Hepatocyte (in vitro differentiated cells): ENCODE measurements at regions not wholly inside any gene's neighbourhood (a gene's known extent, or its start where the extent isn't known, plus 50 kb on each side); places are given as distances from the start of the nearest gene placed in this dataset.
A peak's percentile ranks its signal among the peaks of the same experiment; 100 is the strongest.

Experiments
- DNase-seq: peaks from one replicate; pipeline ENCODE4 v3.0.0-alpha.2; 2016; ENCODE audit warnings: low spot score
- H2AFZ ChIP-seq: fragments of 200-600 bp; sonication (generic); 2 replicates; pipeline ENCODE4 v1.6.0; 2016; ENCODE audit warnings: antibody characterized with exemption, mild to moderate bottlenecking
- H3K27ac ChIP-seq: fragments of 200-600 bp; sonication (generic); 2 replicates; pipeline ENCODE4 v1.5.1; 2016; ENCODE audit warnings: mild to moderate bottlenecking
- H3K27me3 ChIP-seq: fragments of 200-600 bp; sonication (generic); 2 replicates; pipeline ENCODE4 v1.6.1; 2016
- H3K36me3 ChIP-seq: fragments of 200-600 bp; sonication (generic); replicated peaks from 2 replicates; pipeline ENCODE4 v1.5.1; 2016; ENCODE audit warnings: low read depth; ENCODE audit not compliant: insufficient read depth
- H3K4me1 ChIP-seq: fragments of 200-600 bp; sonication (generic); 2 replicates; pipeline ENCODE4 v1.5.1; 2016; ENCODE audit warnings: mild to moderate bottlenecking, moderate library complexity; ENCODE audit not compliant: insufficient read depth
- H3K4me2 ChIP-seq: fragments of 200-600 bp; sonication (generic); 2 replicates; pipeline ENCODE4 v1.6.0; 2016
- H3K4me3 ChIP-seq: fragments of 200-600 bp; sonication (generic); 2 replicates; pipeline ENCODE4 v1.5.1; 2016; ENCODE audit warnings: mild to moderate bottlenecking
- H3K79me2 ChIP-seq: fragments of 200-600 bp; sonication (generic); 2 replicates; pipeline ENCODE4 v1.6.0; 2017; ENCODE audit warnings: mild to moderate bottlenecking
- H3K9me2 ChIP-seq: fragments of 200-600 bp; sonication (generic); replicated peaks from 2 replicates; pipeline ENCODE4 v1.6.0; 2017; ENCODE audit warnings: mild to moderate bottlenecking; ENCODE audit not compliant: insufficient read depth
- H3K9me3 ChIP-seq: fragments of 200-600 bp; sonication (generic); 2 replicates; pipeline ENCODE4 v1.5.1; 2016; ENCODE audit warnings: low read depth, mild to moderate bottlenecking
- H4K20me1 ChIP-seq: fragments of 200-600 bp; sonication (generic); 2 replicates; pipeline ENCODE4 v1.6.0; 2016; ENCODE audit warnings: mild to moderate bottlenecking; ENCODE audit not compliant: insufficient read depth, poor library complexity, severe bottlenecking
- CTCF ChIP-seq: fragments of 200-600 bp; sonication (generic); IDR thresholded peaks from 2 replicates; pipeline ENCODE4 v1.5.1; 2016; ENCODE audit warnings: antibody characterized with exemption, mild to moderate bottlenecking; ENCODE audit not compliant: poor library complexity
- EZH2 ChIP-seq: fragments of 200-600 bp; sonication (generic); IDR thresholded peaks from 2 replicates; pipeline ENCODE4 v1.6.1; 2016; ENCODE audit warnings: antibody characterized with exemption, mild to moderate bottlenecking, borderline replicate concordance
- EZH2phosphoT487 ChIP-seq: fragments of 200-600 bp; sonication (generic); IDR thresholded peaks from one replicate; pipeline ENCODE4 v1.6.1; 2018; ENCODE audit warnings: antibody characterized with exemption, mild to moderate bottlenecking, low read depth, moderate library complexity; ENCODE audit not compliant: unreplicated experiment, severe bottlenecking
- WGBS: methylation state at CpG from one replicate; pipeline ENCODE4 v1.1.6; 2016; ENCODE audit warnings: low lambda C conversion rate; ENCODE audit errors: missing lambda C conversion rate; 5-methylcytosine and 5-hydroxymethylcytosine counted together

GRCh38 chr5:40045429-40045828 is 620.6 kb upstream of the DAB2 start:
- no peaks in the 10 kb centered on the region for H3K36me3 ChIP-seq
- H3K9me3 ChIP-seq, result no peaks in the 10 kb centered on the region
- no peaks in the 10 kb centered on the region for H3K9me2 ChIP-seq
- H4K20me1 ChIP-seq, result no peaks in the 10 kb centered on the region
- H3K27ac ChIP-seq, result no peak overlapping the region
- H3K4me2 ChIP-seq, result no peak overlapping the region
- no peaks in the 10 kb centered on the region for H3K79me2 ChIP-seq
- H2AFZ ChIP-seq, result no peak overlapping the region
- no peak for TF ChIP-seq EZH2phosphoT487
- no peak for TF ChIP-seq CTCF
- no peak for TF ChIP-seq EZH2
- H3K4me3 ChIP-seq, result no peak overlapping the region
- DNase-seq, result no peak
- WGBS, result 90% methylated on average over 3 of the region's 3 CpGs
- H3K4me1 ChIP-seq, result no peaks in the 10 kb centered on the region
- H3K27me3 ChIP-seq, result no peaks in the 10 kb centered on the region

- Histone ChIP-seq H4K20me1 (no peaks in the 10 kb centered on the region), H3K9me3 (no peaks in the 10 kb centered on the region), H3K36me3 (no peaks in the 10 kb centered on the region), H3K4me1 (no peaks in the 10 kb centered on the region), H3K27ac (no peak overlapping the region), H3K4me2 (no peak overlapping the region), H2AFZ (no peak overlapping the region), H3K27me3 (no peaks in the 10 kb centered on the region), H3K4me3 (no peak overlapping the region), H3K9me2 (no peaks in the 10 kb centered on the region), H3K79me2 (no peaks in the 10 kb centered on the region)
- TF ChIP-seq CTCF (no peak), EZH2phosphoT487 (no peak), EZH2 (no peak)
- DNase-seq, result no peak
- 92% methylated on average over 8 of the region's 8 CpGs for WGBS
Measured at GRCh38 chr5:40043916-40044315, 619.1 kb upstream of the DAB2 start.

DNA sequence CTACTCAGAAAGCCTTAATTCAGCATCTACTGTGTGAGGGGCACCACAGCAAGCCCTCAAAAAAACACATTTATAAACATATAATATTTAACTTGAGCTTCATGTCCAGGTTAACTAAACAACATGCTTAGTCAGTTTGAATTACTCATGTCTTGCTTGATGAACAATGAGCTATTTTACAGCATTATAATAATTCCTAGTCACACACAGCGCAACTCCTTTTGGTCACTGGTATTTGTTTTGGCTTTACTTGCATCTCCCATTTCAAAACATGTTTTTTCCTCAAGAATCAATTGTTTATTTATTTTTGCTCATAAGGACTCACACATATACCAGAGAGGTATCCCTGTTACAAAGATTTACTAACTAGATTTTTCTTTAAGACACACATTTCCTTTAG is 616.7 kb upstream of the DAB2 start:
- Histone ChIP-seq H3K4me1 (no peaks in the 10 kb centered on the region), H3K9me3 (no peaks in the 10 kb centered on the region), H3K4me3 (no peak overlapping the region), H3K27me3 (no peaks in the 10 kb centered on the region), H3K9me2 (no peaks in the 10 kb centered on the region), H3K4me2 (no peak overlapping the region), H3K27ac (no peak overlapping the region), H2AFZ (no peak overlapping the region), H3K79me2 (no peaks in the 10 kb centered on the region), H4K20me1 (no peaks in the 10 kb centered on the region), H3K36me3 (no peaks in the 10 kb centered on the region)
- TF ChIP-seq EZH2 (no peak), EZH2phosphoT487 (no peak), CTCF (no peak)
- DNase-seq, result no peak
- WGBS, result 85% methylated on average over 1 of the region's 1 CpG

DNA sequence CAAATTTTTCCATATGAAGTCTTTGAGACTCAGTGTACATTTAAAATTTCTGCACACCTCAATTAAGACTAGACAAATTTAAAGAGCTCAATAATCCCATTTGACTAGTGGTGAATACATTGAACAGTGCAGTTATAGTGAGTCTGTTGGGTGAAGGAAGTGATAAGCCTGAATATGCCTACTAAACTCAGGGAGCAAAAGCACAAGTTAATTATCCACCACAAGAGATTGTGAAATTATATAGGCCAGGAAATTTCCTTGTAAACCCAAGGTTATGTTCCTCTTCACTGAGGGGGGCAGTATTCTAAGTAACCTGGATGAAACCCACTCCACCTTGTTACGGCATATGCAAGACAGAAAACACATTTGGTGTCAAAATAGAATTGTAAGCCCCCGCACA is 612.9 kb upstream of the DAB2 start:
- Histone ChIP-seq H3K9me3 (no peaks in the 10 kb centered on the region), H3K4me3 (no peak overlapping the region), H3K4me1 (no peaks in the 10 kb centered on the region), H4K20me1 (no peaks in the 10 kb centered on the region), H3K79me2 (no peaks in the 10 kb centered on the region), H3K4me2 (no peak overlapping the region), H3K36me3 (no peaks in the 10 kb centered on the region), H3K27ac (no peak overlapping the region), H3K9me2 (no peaks in the 10 kb centered on the region), H2AFZ (no peak overlapping the region), H3K27me3 (no peaks in the 10 kb centered on the region)
- TF ChIP-seq CTCF (peak; percentile 2), EZH2 (no peak)
- DNase-seq, result peak; percentile 13
- 87% methylated on average over 2 of the region's 2 CpGs for WGBS
